Endothelial cell of umbilical vein (primary cell): ENCODE measurements at regions not wholly inside any gene's neighbourhood (a gene's known extent, or its start where the extent isn't known, plus 50 kb on each side); places are given as distances from the start of the nearest gene placed in this dataset.

Experiments used
- BruUV-seq: library from RNA; stranded (reverse); fragments of 400-500 nt; replicated peaks from 2 replicates; lab custom pipeline; 2021; lab: Mats Ljungman, UMichigan
- CTCF ChIA-PET: fragments of 300-600, 350-600 bp; sonication (Branson Sonifier 250); formaldehyde crosslinking; loops from one replicate; lab custom pipeline; 2021; ENCODE audit warnings: antibody characterized with exemption, inconsistent platforms; lab: Charles Lee
- POLR2A ChIA-PET: fragments of 300-600, 350-600 bp; sonication (Branson Sonifier 250); formaldehyde crosslinking; loops from one replicate; lab custom pipeline; 2021; ENCODE audit warnings: antibody characterized with exemption, inconsistent platforms; lab: Charles Lee
- DNase-seq: peaks from one replicate; pipeline ENCODE4 v3.0.0-alpha.2; 2011; ENCODE audit warnings: low read depth, low spot score
- FAIRE-seq: peaks from 2 replicates; lab custom pipeline; 2011; peaks lifted over from hg19 to GRCh38; lab: Jason Lieb, UNC
- H2AFZ ChIP-seq: 2 replicates; pipeline ENCODE4 v1.6.0; 2012; ENCODE audit warnings: low read depth, low read length, control low read depth, inconsistent platforms
- H3K27ac ChIP-seq: 2 replicates; pipeline ENCODE4 v1.5.1; 2011; ENCODE audit warnings: low read depth, mild to moderate bottlenecking, control low read depth, low read length, moderate library complexity; ENCODE audit not compliant: insufficient read depth
- H3K27me3 ChIP-seq, 2 experiments: 2 replicates each; pipeline versions ENCODE4 v1.6.0 to v1.6.1; 2011; ENCODE audit warnings: low read length in 2 of 2, mixed read lengths in 1 of 2; ENCODE audit not compliant: control insufficient read depth in 2 of 2, insufficient read depth in 2 of 2
- H3K36me3 ChIP-seq, 2 experiments: 2 replicates in 1 of 2; 3 replicates in 1 of 2; pipeline ENCODE4 v1.5.1; 2011; ENCODE audit warnings: low read length in 2 of 2, mild to moderate bottlenecking in 1 of 2, moderate library complexity in 1 of 2; ENCODE audit not compliant: control insufficient read depth in 2 of 2, insufficient read depth in 2 of 2; ENCODE audit errors: extremely low read depth in 1 of 2
- H3K4me1 ChIP-seq: 3 replicates; pipeline ENCODE4 v1.5.1; 2011; ENCODE audit warnings: mild to moderate bottlenecking, low read length; ENCODE audit not compliant: control insufficient read depth, insufficient read depth; ENCODE audit errors: extremely low read depth
- H3K4me2 ChIP-seq: 2 replicates; pipeline ENCODE4 v1.6.1; 2011; ENCODE audit warnings: low read length, control low read depth, mixed read lengths; ENCODE audit not compliant: insufficient read depth
- H3K4me3 ChIP-seq, 3 experiments: fragments of 200-600 bp in 1 of 3; sonication (generic), shearing (Covaris generic) in 1 of 3; replicated peaks in 1 of 3; 2 replicates each; pipeline ENCODE4 v1.5.1; 2011 to 2016; ENCODE audit warnings: control low read depth in 3 of 3, low read length in 3 of 3, mild to moderate bottlenecking in 2 of 3, inconsistent platforms in 1 of 3, low read depth in 1 of 3, moderate library complexity in 1 of 3; ENCODE audit not compliant: insufficient read depth in 1 of 3
- H3K79me2 ChIP-seq: 2 replicates; pipeline ENCODE4 v1.6.0; 2012; ENCODE audit warnings: low read length, inconsistent platforms; ENCODE audit not compliant: control insufficient read depth, insufficient read depth
- H3K9ac ChIP-seq: replicated peaks from 2 replicates; pipeline ENCODE3; 2011; ENCODE audit warnings: low read length, control low read depth; ENCODE audit not compliant: insufficient read depth; ENCODE audit errors: extremely low read depth
- H3K9me1 ChIP-seq: replicated peaks from 3 replicates; pipeline ENCODE4 v1.6.0; 2011; ENCODE audit warnings: mild to moderate bottlenecking, low read length; ENCODE audit not compliant: control insufficient read depth, insufficient read depth; ENCODE audit errors: extremely low read depth
- H3K9me3 ChIP-seq: replicated peaks from 2 replicates; pipeline ENCODE4 v1.5.1; 2012; ENCODE audit warnings: low read length, inconsistent platforms; ENCODE audit not compliant: control insufficient read depth, insufficient read depth
- H4K20me1 ChIP-seq: replicated peaks from 2 replicates; pipeline ENCODE3; 2011; ENCODE audit warnings: mild to moderate bottlenecking, low read length; ENCODE audit not compliant: control insufficient read depth, insufficient read depth; ENCODE audit errors: extremely low read depth
- EZH2 ChIP-seq: IDR thresholded peaks from 2 replicates; pipeline ENCODE4 v1.6.1; 2012; ENCODE audit warnings: borderline replicate concordance, low read depth, mild to moderate bottlenecking, moderate library complexity, low read length, inconsistent platforms; ENCODE audit not compliant: severe bottlenecking
- FOS ChIP-seq: IDR thresholded peaks from 2 replicates; pipeline ENCODE4 v1.6.1; 2011; ENCODE audit warnings: mild to moderate bottlenecking, low read length, moderate library complexity, borderline replicate concordance; ENCODE audit not compliant: insufficient read depth
- GATA2 ChIP-seq: IDR thresholded peaks from 2 replicates; pipeline ENCODE4 v1.7.0; 2011; ENCODE audit warnings: low read depth, mild to moderate bottlenecking, moderate library complexity, mixed read lengths, low read length; ENCODE audit not compliant: insufficient read length, insufficient read depth
- JUN ChIP-seq: IDR thresholded peaks from 2 replicates; pipeline ENCODE4 v1.6.1; 2011; ENCODE audit warnings: borderline replicate concordance, low read depth; ENCODE audit not compliant: insufficient read length, insufficient read depth
- MYC ChIP-seq: IDR thresholded peaks from one replicate; pipeline ENCODE4 v1.6.1; 2011; ENCODE audit warnings: mild to moderate bottlenecking, low read depth, low read length
- POLR2A ChIP-seq: IDR thresholded peaks from 2 replicates; pipeline ENCODE4 v1.6.1; 2012; ENCODE audit warnings: low read depth, mild to moderate bottlenecking, control low read depth, low read length
- POLR2AphosphoS5 ChIP-seq: IDR thresholded peaks from 2 replicates; pipeline ENCODE4 v1.6.1; 2012; ENCODE audit warnings: low read depth, mild to moderate bottlenecking, control low read depth, low read length, moderate library complexity; ENCODE audit not compliant: insufficient read depth
- dilution Hi-C: fragments of 300-500 bp; cut with MboI; formaldehyde crosslinking; loops from one replicate; pipeline ENCODE4 v1.15.0; 2019; ENCODE audit warnings: low sequenced_read_pairs; ENCODE audit not compliant: extremely low pct_ligation_motif_present
- intact Hi-C: fragments of 100-400 bp; cut with micrococcal nuclease; formaldehyde crosslinking; loops from one replicate; pipeline ENCODE4 v1.10.0; 2022
- TF ChIP-seq, protein P1 (sequence below): IDR thresholded peaks from 2 replicates; pipeline ENCODE4 v1.6.1; 2011; ENCODE audit not compliant: insufficient read depth, insufficient read length
- TF ChIP-seq, protein P2 (sequence below), 2 donors: IDR thresholded peaks; 1 replicate in 1 of 2; 2 replicates in 1 of 2; pipeline ENCODE4 v1.5.1; 2011; ENCODE audit warnings: low read length in 2 of 2, mild to moderate bottlenecking in 2 of 2, moderate library complexity in 2 of 2, control low read depth in 1 of 2, inconsistent platforms in 1 of 2, low read depth in 1 of 2; ENCODE audit not compliant: insufficient read depth in 1 of 2; ENCODE audit errors: extremely low read depth in 1 of 2

DNA sequence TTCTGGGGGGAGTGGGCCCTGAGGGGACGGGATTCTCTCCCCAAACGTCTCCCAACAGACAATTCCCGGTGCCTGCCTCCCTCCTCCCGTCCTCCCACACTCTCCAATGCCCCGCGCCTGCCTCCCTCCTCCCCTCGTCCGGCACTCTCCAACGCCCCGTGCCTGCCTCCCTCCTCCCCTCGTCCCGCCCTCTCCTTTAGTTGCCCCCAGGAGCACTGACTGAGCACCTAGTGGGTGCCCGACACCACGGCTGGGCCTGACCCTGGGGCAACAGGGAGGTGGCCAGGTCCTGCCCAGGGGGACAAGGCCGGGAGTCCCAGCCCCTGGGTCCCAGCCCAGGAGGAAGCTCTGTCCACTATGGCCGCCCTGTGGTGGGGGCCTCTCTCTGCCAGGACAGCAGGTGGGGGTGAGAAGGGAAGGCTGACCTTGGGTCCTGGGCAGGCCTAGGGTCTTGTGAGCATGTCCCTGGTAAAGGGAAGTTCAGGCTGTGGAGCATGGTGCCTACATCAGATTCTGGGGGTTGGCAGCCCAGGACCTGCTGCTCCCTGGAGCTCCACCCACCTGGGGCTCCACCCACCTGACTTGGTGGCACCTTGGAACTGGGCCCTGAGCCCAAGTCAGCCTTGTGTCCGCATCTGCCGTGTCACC lies 942.3 kb downstream of the BRD1 start:
- DNase-seq (no peak), FAIRE-seq (no peak)
- intact Hi-C loops = no loop called here
- dilution Hi-C loops = no loop called here
- Histone ChIP-seq H3K4me3 (no peak overlapping the region), H3K36me3 (no peaks in the 10 kb centered on the region), H2AFZ (no peak overlapping the region), H3K4me1 (no peaks in the 10 kb centered on the region), H3K27me3 (no peaks in the 10 kb centered on the region), H3K9me1 (no peaks in the 10 kb centered on the region), H3K79me2 (no peaks in the 10 kb centered on the region), H3K27ac (no peak overlapping the region), H4K20me1 (no peaks in the 10 kb centered on the region), H3K4me2 (no peak overlapping the region), H3K9me3 (peaks cover 4% of the 10 kb centered on the region), H3K9ac (no peak overlapping the region)
- TF ChIP-seq MYC (no peak), FOS (no peak), EZH2 (no peak), POLR2AphosphoS5 (no peak), JUN (no peak), GATA2 (no peak), POLR2A (no peak)
- TF ChIP-seq, protein P1, sequence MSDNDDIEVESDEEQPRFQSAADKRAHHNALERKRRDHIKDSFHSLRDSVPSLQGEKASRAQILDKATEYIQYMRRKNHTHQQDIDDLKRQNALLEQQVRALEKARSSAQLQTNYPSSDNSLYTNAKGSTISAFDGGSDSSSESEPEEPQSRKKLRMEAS = no peak
- TF ChIP-seq, protein P2, sequence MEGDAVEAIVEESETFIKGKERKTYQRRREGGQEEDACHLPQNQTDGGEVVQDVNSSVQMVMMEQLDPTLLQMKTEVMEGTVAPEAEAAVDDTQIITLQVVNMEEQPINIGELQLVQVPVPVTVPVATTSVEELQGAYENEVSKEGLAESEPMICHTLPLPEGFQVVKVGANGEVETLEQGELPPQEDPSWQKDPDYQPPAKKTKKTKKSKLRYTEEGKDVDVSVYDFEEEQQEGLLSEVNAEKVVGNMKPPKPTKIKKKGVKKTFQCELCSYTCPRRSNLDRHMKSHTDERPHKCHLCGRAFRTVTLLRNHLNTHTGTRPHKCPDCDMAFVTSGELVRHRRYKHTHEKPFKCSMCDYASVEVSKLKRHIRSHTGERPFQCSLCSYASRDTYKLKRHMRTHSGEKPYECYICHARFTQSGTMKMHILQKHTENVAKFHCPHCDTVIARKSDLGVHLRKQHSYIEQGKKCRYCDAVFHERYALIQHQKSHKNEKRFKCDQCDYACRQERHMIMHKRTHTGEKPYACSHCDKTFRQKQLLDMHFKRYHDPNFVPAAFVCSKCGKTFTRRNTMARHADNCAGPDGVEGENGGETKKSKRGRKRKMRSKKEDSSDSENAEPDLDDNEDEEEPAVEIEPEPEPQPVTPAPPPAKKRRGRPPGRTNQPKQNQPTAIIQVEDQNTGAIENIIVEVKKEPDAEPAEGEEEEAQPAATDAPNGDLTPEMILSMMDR (IDR thresholded peaks at IDR 0.05; ENCODE audit: extremely low read depth in 1 of 2, insufficient read depth in 1 of 2, low read depth in 1 of 2, low read length in 2 of 2) = no peak
- BruUV-seq = no TSS peak
- ChIA-PET POLR2A (no interaction called here), CTCF (no interaction called here)
